Right lobe of liver (tissue), 4 donors: ENCODE measurements at regions not wholly inside any gene's neighbourhood (a gene's known extent, or its start where the extent isn't known, plus 50 kb on each side); places are given as distances from the start of the nearest gene placed in this dataset.

Experiments
- POLR2A ChIP-seq: fragments of 450-650 bp; IDR thresholded peaks from one replicate; pipeline ENCODE4 v1.6.1; 2017; ENCODE audit warnings: antibody characterized with exemption, mild to moderate bottlenecking
- TF ChIP-seq, protein P1 (sequence below), 4 donors: fragments of 200-600 bp in 3 of 4; fragments of 450-650 bp in 1 of 4; IDR thresholded peaks; one replicate each; pipeline versions ENCODE4 v1.5.1 to v1.8.0; 2016 to 2022; ENCODE audit warnings: antibody characterized with exemption in 4 of 4, mild to moderate bottlenecking in 2 of 4
- donor health status: DM: no; HTN: no; CAD: no.
- donor health status: DM: no; HTN: no; CAD: no.
- donor health status: DM: no; HTN: yes; CAD: no.

DNA sequence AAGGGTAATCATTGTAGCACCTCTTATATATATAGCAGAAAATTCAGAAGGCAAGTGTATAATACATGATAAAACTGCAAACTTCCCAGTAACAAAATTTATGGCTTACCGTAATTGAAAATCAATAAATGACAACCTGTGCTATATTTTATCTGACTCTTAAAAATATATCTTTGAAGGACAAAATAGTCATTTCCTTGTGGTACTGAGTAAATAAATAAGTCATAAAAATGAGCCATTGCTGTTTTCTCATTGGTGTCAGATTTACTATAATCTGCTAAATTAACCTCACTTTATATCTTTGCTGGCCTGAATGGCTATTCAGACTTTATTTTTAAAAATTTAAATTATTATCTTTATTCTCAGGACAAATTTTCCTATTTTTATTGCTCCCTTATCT, 1319.1 kb upstream of the SPRY2 start:
- TF ChIP-seq, protein P1, sequence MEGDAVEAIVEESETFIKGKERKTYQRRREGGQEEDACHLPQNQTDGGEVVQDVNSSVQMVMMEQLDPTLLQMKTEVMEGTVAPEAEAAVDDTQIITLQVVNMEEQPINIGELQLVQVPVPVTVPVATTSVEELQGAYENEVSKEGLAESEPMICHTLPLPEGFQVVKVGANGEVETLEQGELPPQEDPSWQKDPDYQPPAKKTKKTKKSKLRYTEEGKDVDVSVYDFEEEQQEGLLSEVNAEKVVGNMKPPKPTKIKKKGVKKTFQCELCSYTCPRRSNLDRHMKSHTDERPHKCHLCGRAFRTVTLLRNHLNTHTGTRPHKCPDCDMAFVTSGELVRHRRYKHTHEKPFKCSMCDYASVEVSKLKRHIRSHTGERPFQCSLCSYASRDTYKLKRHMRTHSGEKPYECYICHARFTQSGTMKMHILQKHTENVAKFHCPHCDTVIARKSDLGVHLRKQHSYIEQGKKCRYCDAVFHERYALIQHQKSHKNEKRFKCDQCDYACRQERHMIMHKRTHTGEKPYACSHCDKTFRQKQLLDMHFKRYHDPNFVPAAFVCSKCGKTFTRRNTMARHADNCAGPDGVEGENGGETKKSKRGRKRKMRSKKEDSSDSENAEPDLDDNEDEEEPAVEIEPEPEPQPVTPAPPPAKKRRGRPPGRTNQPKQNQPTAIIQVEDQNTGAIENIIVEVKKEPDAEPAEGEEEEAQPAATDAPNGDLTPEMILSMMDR (IDR thresholded peaks at IDR 0.05), result no peak
- no peak for TF ChIP-seq POLR2A
